GM12892 (cell line): ENCODE measurements at regions not wholly inside any gene's neighbourhood (a gene's known extent, or its start where the extent isn't known, plus 50 kb on each side); places are given as distances from the start of the nearest gene placed in this dataset.
"Not testable (repeated sequence)": the region's sequence is repeated elsewhere in the genome, so short reads cannot be mapped to it uniquely, and the experiment has no call there.

Experiments
- DNase-seq: peaks from one replicate; pipeline ENCODE4 v3.0.0; 2011; ENCODE audit not compliant: insufficient read length
- FAIRE-seq: peaks from 2 replicates; lab custom pipeline; 2011; peaks lifted over from hg19 to GRCh38; lab: Jason Lieb, UNC
- POLR2A ChIP-seq: IDR thresholded peaks from 2 replicates; pipeline ENCODE4 v1.6.1; 2011; ENCODE audit warnings: low read depth, low read length, control low read depth
- POLR2AphosphoS5 ChIP-seq: IDR thresholded peaks from 2 replicates; pipeline ENCODE4 v1.6.1; 2011; ENCODE audit warnings: low read depth, low read length, control low read depth
- TAF1 ChIP-seq: IDR thresholded peaks from 2 replicates; pipeline ENCODE4 v1.6.1; 2011; ENCODE audit warnings: low read depth, mild to moderate bottlenecking, control low read depth, low read length, borderline replicate concordance

DNA sequence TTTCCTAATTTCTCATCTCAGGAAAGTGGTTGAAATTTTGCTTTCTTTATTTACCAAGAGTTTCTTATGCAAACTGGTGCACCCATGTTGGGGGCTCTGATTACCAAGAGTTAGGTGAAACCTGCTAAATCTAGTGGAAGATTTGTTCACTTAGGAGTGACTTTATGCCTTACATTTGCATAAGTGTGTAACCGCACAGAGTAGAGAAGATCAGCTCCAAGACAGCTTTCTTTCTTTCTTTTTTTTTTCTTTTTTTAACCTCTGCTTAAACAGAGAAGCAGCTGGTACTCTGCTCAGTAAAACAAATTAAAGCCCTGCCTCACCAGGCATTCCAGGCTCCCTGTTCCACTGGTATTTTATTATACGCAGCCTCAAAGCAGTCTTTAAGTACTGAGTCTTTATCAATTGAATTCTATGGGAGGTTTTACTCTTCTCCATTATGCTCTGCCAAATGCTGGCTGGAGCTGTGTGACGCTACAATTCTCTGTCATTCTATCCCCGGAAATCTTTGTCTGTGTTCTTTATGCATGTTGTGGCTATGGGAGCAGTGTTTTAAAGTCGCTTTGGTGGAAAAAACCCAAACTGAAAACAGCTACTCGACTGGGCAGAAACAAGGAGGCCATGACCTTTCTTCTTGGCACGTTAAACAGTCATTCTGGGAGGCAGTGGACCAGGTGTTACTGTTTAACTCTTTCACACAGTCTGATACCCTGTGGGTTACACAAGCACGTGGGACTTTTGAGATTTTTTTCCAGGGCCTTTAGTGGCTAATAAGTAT, 55.2 kb upstream of the GBE1 start:
- TF ChIP-seq POLR2A (no peak), POLR2AphosphoS5 (no peak; the same call in 1 of the 2 replicates), TAF1 (no peak)
- DNase-seq (no peak), FAIRE-seq (peak; percentile 85)

GRCh38 chr3:81812098-81812497, 50.7 kb upstream of the GBE1 start:
- DNase-seq, FAIRE-seq: not testable (repeated sequence)
